Uterus (tissue), 2 donors: ENCODE measurements at regions not wholly inside any gene's neighbourhood (a gene's known extent, or its start where the extent isn't known, plus 50 kb on each side); places are given as distances from the start of the nearest gene placed in this dataset.

Experiments used
- POLR2A ChIP-seq, 2 donors: fragments of 450-650 bp; IDR thresholded peaks; one replicate each; pipeline ENCODE4 v1.6.1; 2016; ENCODE audit warnings: antibody characterized with exemption in 2 of 2, mild to moderate bottlenecking in 1 of 2, moderate library complexity in 1 of 2
- TF ChIP-seq, protein P1 (sequence below), 4 experiments: fragments of 200-600 bp in 2 of 4; fragments of 450-650 bp in 2 of 4; sonication (generic) in 2 of 4; IDR thresholded peaks; one replicate each; pipeline ENCODE4 v1.5.1; 2016 to 2019; ENCODE audit warnings: antibody characterized with exemption in 4 of 4, mild to moderate bottlenecking in 2 of 4, moderate library complexity in 1 of 4

DNA sequence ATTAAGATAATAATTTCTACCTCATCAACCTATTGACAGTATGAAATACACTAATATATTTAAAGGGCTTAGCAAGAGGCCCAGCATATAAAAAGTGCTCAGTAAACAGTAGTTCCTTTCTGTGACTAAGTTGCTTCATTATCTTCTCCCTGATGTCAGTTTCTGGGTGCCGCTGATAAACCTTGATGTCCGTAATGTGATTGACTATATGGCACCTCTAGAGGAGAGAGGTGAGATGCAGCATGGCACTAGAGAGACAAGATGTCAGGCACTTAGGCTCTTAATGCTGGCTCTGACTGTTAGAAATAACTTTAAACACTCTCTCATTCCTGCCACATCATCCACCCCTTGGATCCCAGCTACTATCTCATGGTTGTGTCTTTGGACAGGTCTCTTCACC, 455.9 kb upstream of the KLF4 start:
- TF ChIP-seq, protein P1, sequence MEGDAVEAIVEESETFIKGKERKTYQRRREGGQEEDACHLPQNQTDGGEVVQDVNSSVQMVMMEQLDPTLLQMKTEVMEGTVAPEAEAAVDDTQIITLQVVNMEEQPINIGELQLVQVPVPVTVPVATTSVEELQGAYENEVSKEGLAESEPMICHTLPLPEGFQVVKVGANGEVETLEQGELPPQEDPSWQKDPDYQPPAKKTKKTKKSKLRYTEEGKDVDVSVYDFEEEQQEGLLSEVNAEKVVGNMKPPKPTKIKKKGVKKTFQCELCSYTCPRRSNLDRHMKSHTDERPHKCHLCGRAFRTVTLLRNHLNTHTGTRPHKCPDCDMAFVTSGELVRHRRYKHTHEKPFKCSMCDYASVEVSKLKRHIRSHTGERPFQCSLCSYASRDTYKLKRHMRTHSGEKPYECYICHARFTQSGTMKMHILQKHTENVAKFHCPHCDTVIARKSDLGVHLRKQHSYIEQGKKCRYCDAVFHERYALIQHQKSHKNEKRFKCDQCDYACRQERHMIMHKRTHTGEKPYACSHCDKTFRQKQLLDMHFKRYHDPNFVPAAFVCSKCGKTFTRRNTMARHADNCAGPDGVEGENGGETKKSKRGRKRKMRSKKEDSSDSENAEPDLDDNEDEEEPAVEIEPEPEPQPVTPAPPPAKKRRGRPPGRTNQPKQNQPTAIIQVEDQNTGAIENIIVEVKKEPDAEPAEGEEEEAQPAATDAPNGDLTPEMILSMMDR (IDR thresholded peaks at IDR 0.05), result no peak
- TF ChIP-seq POLR2A (IDR thresholded peaks at IDR 0.05), result no peak
